DND-41 (cell line): ENCODE measurements at regions not wholly inside any gene's neighbourhood (a gene's known extent, or its start where the extent isn't known, plus 50 kb on each side); places are given as distances from the start of the nearest gene placed in this dataset.

Experiments used
- ATAC-seq: fragments of 200-7000 bp; cut with Tn5 transposase; 3 replicates; pipeline ENCODE4 v1.9.1; 2021; ENCODE audit warnings: low read depth; ENCODE audit not compliant: insufficient read depth
- DNase-seq: peaks from one replicate; pipeline ENCODE4 v3.0.0-alpha.2; 2020
- H2AFZ ChIP-seq: 2 replicates; pipeline ENCODE4 v1.6.0; 2012; ENCODE audit warnings: low read depth, low read length
- H3K27ac ChIP-seq: 2 replicates; pipeline ENCODE4 v1.5.1; 2012; ENCODE audit warnings: low read length, inconsistent platforms
- H3K27me3 ChIP-seq: fragments of 200-600 bp; sonication (generic); 2 replicates; pipeline ENCODE4 v1.6.0; 2012; ENCODE audit warnings: low read length, mild to moderate bottlenecking, inconsistent platforms; ENCODE audit not compliant: insufficient read depth, poor library complexity
- H3K36me3 ChIP-seq: 2 replicates; pipeline ENCODE4 v1.5.1; 2012; ENCODE audit warnings: low read length, inconsistent platforms; ENCODE audit not compliant: insufficient read depth
- H3K4me1 ChIP-seq: 2 replicates; pipeline ENCODE4 v1.5.1; 2012; ENCODE audit warnings: mild to moderate bottlenecking, low read length; ENCODE audit not compliant: insufficient read depth
- H3K4me2 ChIP-seq: 2 replicates; pipeline ENCODE4 v1.6.0; 2012; ENCODE audit warnings: mild to moderate bottlenecking, moderate library complexity, low read length, inconsistent platforms; ENCODE audit not compliant: insufficient read depth
- H3K4me3 ChIP-seq, 2 experiments: fragments of 200-600 bp in 1 of 2; shearing (Covaris generic) in 1 of 2; 2 replicates each; pipeline ENCODE4 v1.5.1; 2012 to 2016; ENCODE audit warnings: inconsistent platforms in 2 of 2, low read length in 2 of 2, mild to moderate bottlenecking in 2 of 2, low read depth in 1 of 2, moderate library complexity in 1 of 2
- H3K79me2 ChIP-seq: 2 replicates; pipeline ENCODE4 v1.6.0; 2012; ENCODE audit warnings: low read length, inconsistent platforms; ENCODE audit not compliant: insufficient read depth
- H3K9ac ChIP-seq: 2 replicates; pipeline ENCODE4 v1.6.0; 2012; ENCODE audit warnings: low read depth, mild to moderate bottlenecking, inconsistent platforms, low read length, moderate library complexity
- H3K9me3 ChIP-seq: 2 replicates; pipeline ENCODE4 v1.5.1; 2012; ENCODE audit warnings: low read length, moderate library complexity, mild to moderate bottlenecking, inconsistent platforms; ENCODE audit not compliant: insufficient read depth, severe bottlenecking
- H4K20me1 ChIP-seq: 2 replicates; pipeline ENCODE4 v1.6.0; 2012; ENCODE audit warnings: low read length; ENCODE audit not compliant: insufficient read depth
- EZH2 ChIP-seq: IDR thresholded peaks from 3 replicates; pipeline ENCODE4 v1.6.1; 2012; ENCODE audit warnings: borderline replicate concordance, low read depth, mild to moderate bottlenecking, moderate library complexity, low read length, inconsistent platforms; ENCODE audit not compliant: severe bottlenecking
- TF ChIP-seq, protein P1 (sequence below): IDR thresholded peaks from 2 replicates; pipeline ENCODE4 v1.5.1; 2012; ENCODE audit warnings: borderline replicate concordance, low read length, moderate library complexity, mild to moderate bottlenecking; ENCODE audit not compliant: poor library complexity, severe bottlenecking; ENCODE audit errors: extremely low read depth

DNA sequence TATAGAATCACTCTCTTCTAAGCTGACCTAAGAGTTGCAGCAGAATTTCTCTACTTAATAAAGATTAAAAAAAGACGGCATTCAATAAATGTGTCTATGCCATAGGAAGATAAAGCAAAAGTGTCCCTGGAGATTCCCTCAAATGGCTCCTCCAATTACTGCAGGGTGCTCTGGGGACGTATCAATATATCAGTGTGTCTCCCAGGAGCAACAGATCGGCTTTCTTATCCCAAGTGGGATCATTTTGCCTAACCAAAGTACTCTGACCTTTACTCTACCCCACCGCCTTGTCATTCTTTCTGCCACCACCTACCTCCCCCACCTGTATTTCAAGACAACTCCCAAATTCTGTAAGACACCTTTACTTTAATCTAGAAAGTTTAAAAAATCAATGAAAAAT, 202.0 kb upstream of the SEMA3C start:
- no peak for ATAC-seq
- DNase-seq = no peak
- Histone ChIP-seq H3K9ac (no peak overlapping the region), H3K79me2 (no peaks in the 10 kb centered on the region), H3K27ac (no peak overlapping the region), H2AFZ (no peak overlapping the region), H3K4me1 (no peaks in the 10 kb centered on the region), H3K4me2 (no peak overlapping the region), H3K36me3 (no peaks in the 10 kb centered on the region), H4K20me1 (no peaks in the 10 kb centered on the region), H3K27me3 (no peaks in the 10 kb centered on the region), H3K4me3 (no peak overlapping the region), H3K9me3 (no peaks in the 10 kb centered on the region)
- TF ChIP-seq EZH2 = no peak
- TF ChIP-seq, protein P1, sequence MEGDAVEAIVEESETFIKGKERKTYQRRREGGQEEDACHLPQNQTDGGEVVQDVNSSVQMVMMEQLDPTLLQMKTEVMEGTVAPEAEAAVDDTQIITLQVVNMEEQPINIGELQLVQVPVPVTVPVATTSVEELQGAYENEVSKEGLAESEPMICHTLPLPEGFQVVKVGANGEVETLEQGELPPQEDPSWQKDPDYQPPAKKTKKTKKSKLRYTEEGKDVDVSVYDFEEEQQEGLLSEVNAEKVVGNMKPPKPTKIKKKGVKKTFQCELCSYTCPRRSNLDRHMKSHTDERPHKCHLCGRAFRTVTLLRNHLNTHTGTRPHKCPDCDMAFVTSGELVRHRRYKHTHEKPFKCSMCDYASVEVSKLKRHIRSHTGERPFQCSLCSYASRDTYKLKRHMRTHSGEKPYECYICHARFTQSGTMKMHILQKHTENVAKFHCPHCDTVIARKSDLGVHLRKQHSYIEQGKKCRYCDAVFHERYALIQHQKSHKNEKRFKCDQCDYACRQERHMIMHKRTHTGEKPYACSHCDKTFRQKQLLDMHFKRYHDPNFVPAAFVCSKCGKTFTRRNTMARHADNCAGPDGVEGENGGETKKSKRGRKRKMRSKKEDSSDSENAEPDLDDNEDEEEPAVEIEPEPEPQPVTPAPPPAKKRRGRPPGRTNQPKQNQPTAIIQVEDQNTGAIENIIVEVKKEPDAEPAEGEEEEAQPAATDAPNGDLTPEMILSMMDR = no peak

DNA sequence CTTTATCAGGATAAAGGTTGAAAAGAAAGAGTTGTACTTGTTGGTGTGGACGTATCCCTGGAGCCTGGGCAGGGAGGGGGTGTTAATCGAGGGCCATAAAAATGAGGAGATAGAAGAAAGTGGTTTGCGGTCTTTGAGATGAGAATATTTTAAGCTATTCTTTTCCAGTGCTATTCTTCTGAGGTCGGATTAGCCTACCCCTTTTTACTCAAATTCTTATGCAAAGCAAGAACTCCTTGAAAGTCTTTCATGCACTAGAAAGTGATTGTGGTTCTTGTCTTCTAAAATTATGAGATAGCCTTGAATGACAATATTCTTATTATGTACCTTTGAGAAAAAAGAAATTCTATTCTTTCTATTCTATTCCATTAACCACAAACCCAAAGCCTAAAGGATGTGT, 201.3 kb upstream of the SEMA3C start:
- TF ChIP-seq EZH2 = no peak
- TF ChIP-seq, protein P1 = no peak
- Histone ChIP-seq H3K9me3 (no peaks in the 10 kb centered on the region), H3K9ac (no peak overlapping the region), H3K4me1 (no peaks in the 10 kb centered on the region), H3K27me3 (no peaks in the 10 kb centered on the region), H3K79me2 (no peaks in the 10 kb centered on the region), H3K4me2 (no peak overlapping the region), H3K36me3 (no peaks in the 10 kb centered on the region), H2AFZ (no peak overlapping the region), H4K20me1 (no peaks in the 10 kb centered on the region), H3K27ac (no peak overlapping the region), H3K4me3 (no peak overlapping the region)
- ATAC-seq = no peak
- DNase-seq = no peak

DNA sequence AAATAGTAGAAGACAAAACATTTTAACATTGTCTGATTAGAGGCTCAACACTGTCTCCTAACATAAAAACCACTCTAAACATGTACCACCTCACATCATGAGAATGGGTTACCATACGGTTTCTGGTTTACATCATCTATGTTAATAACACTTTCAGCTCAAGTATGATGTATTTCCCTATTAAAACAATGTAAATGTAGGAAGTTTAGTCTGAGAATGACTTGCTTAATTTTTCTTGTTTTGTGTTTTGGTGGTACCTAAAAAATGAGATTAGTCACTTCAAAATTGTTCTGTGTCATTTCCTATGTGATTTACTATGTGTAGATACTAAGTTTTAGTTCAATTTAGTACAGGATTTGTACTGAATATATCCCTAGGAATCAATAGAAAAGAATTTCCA, 195.8 kb upstream of the SEMA3C start:
- no peak for DNase-seq
- H3K79me2 ChIP-seq = no peaks in the 10 kb centered on the region
- no peaks in the 10 kb centered on the region for H4K20me1 ChIP-seq
- TF ChIP-seq, protein P1 = no peak
- no peak for TF ChIP-seq EZH2
- H3K27ac ChIP-seq = no peak overlapping the region
- no peaks in the 10 kb centered on the region for H3K36me3 ChIP-seq
- no peaks in the 10 kb centered on the region for H3K4me1 ChIP-seq
- no peak overlapping the region for H2AFZ ChIP-seq
- H3K9me3 ChIP-seq = no peaks in the 10 kb centered on the region
- H3K9ac ChIP-seq = no peak overlapping the region
- H3K27me3 ChIP-seq = no peaks in the 10 kb centered on the region
- no peak overlapping the region for H3K4me3 ChIP-seq
- no peak for ATAC-seq
- no peak overlapping the region for H3K4me2 ChIP-seq

DNA sequence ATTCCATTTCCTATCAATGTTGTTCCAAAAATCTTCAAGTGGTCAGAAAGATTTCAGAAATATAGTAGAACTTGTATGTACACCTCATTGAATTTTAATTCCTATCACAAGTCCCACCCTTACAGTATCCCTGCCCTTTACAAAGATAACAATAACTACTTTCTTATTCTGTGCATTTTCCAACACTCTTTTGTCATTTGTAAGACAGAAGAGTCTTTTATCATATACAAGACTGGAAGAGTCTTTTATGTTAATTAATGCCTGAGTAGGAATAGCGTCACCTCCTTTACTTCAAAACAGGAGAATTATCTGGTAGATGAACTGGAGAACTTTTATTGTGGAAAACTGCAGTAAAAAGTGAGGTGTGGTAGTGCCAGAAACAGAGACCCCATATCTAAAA, 193.9 kb upstream of the SEMA3C start:
- no peak overlapping the region for H2AFZ ChIP-seq
- no peaks in the 10 kb centered on the region for H3K27me3 ChIP-seq
- TF ChIP-seq, protein P1 = no peak
- TF ChIP-seq EZH2 = no peak
- no peak overlapping the region for H3K27ac ChIP-seq
- DNase-seq (no peak), ATAC-seq (no peak)
- no peaks in the 10 kb centered on the region for H3K9me3 ChIP-seq
- H3K4me1 ChIP-seq = no peaks in the 10 kb centered on the region
- no peak overlapping the region for H3K4me2 ChIP-seq
- no peaks in the 10 kb centered on the region for H4K20me1 ChIP-seq
- no peaks in the 10 kb centered on the region for H3K79me2 ChIP-seq
- no peak overlapping the region for H3K4me3 ChIP-seq
- no peaks in the 10 kb centered on the region for H3K36me3 ChIP-seq
- no peak overlapping the region for H3K9ac ChIP-seq
